Inflammatory macrophage treated with lipopolysaccharide for 4 hours (primary cell): ENCODE measurements at regions not wholly inside any gene's neighbourhood (a gene's known extent, or its start where the extent isn't known, plus 50 kb on each side); places are given as distances from the start of the nearest gene placed in this dataset.
A peak's percentile ranks its signal among the peaks of the same experiment; 100 is the strongest.

Experiments used
- DNase-seq: peaks from one replicate; pipeline ENCODE4 v3.0.0-alpha.2; 2020

GRCh38 chr4:20302336-20302735 lies 50.6 kb downstream of the SLIT2 start:
- DNase-seq = no peak

- DNase-seq = no peak
Observed at GRCh38 chr4:20305976-20306375, 54.3 kb downstream of the SLIT2 start.

GRCh38 chr4:20311856-20312255 lies 60.2 kb downstream of the SLIT2 start:
- DNase-seq = no peak

- peak; percentile 1 for DNase-seq
Observed at GRCh38 chr4:20313237-20314030, 61.7 kb downstream of the SLIT2 start.

GRCh38 chr4:20317424-20317985 lies 65.8 kb downstream of the SLIT2 start:
- DNase-seq = no peak

GRCh38 chr4:20318001-20318908 lies 66.5 kb downstream of the SLIT2 start:
- DNase-seq = no peak

- DNase-seq = no peak
Observed at GRCh38 chr4:20318909-20319277, 67.2 kb downstream of the SLIT2 start.

- no peak for DNase-seq
Observed at GRCh38 chr4:20319825-20320612, 68.3 kb downstream of the SLIT2 start.

- DNase-seq = no peak
Observed at GRCh38 chr4:20323991-20324390, 72.3 kb downstream of the SLIT2 start.

- no peak for DNase-seq
Observed at GRCh38 chr4:20326460-20326859, 74.8 kb downstream of the SLIT2 start.

GRCh38 chr4:20326977-20327376 lies 75.3 kb downstream of the SLIT2 start:
- no peak for DNase-seq

- DNase-seq = no peak
Observed at GRCh38 chr4:20327808-20328207, 76.1 kb downstream of the SLIT2 start.

- peak; percentile 2 for DNase-seq
Observed at GRCh38 chr4:20331642-20332041, 79.9 kb downstream of the SLIT2 start.

GRCh38 chr4:20333141-20333715 lies 81.5 kb downstream of the SLIT2 start:
- no peak for DNase-seq

GRCh38 chr4:20337261-20337664 lies 85.6 kb downstream of the SLIT2 start:
- DNase-seq = no peak

- no peak for DNase-seq
Observed at GRCh38 chr4:20338841-20339240, 87.1 kb downstream of the SLIT2 start.

- no peak for DNase-seq
Observed at GRCh38 chr4:20341134-20341738, 89.5 kb downstream of the SLIT2 start.

- DNase-seq = no peak
Observed at GRCh38 chr4:20347531-20347930, 95.8 kb downstream of the SLIT2 start.

GRCh38 chr4:20348411-20348810 lies 96.7 kb downstream of the SLIT2 start:
- no peak for DNase-seq

GRCh38 chr4:20351360-20352162 lies 99.9 kb downstream of the SLIT2 start:
- DNase-seq = no peak

GRCh38 chr4:20352163-20352431 lies 100.4 kb downstream of the SLIT2 start:
- DNase-seq = no peak

GRCh38 chr4:20353646-20354045 lies 101.9 kb downstream of the SLIT2 start:
- no peak for DNase-seq
